Muscle layer of colon (tissue), 2 donors: ENCODE measurements at regions not wholly inside any gene's neighbourhood (a gene's known extent, or its start where the extent isn't known, plus 50 kb on each side); places are given as distances from the start of the nearest gene placed in this dataset.

Source experiments
- H3K27ac ChIP-seq: one replicate; pipeline ENCODE4 v1.7.0; 2013; ENCODE audit warnings: low read depth, mild to moderate bottlenecking, low read length, moderate library complexity
- H3K27me3 ChIP-seq, 2 donors: one replicate each; pipeline ENCODE4 v1.7.0; 2013; ENCODE audit warnings: low read length in 2 of 2, mild to moderate bottlenecking in 2 of 2; ENCODE audit not compliant: insufficient read depth in 2 of 2, control insufficient read depth in 1 of 2
- H3K36me3 ChIP-seq: one replicate; pipeline ENCODE4 v1.7.0; 2013; ENCODE audit warnings: mild to moderate bottlenecking, low read length; ENCODE audit not compliant: insufficient read depth
- H3K4me1 ChIP-seq: one replicate; pipeline ENCODE4 v1.7.0; 2013; ENCODE audit warnings: mild to moderate bottlenecking, low read length; ENCODE audit not compliant: insufficient read depth
- H3K4me3 ChIP-seq, 2 donors: one replicate each; pipeline ENCODE4 v1.7.0; 2013; ENCODE audit warnings: low read length in 2 of 2, low read depth in 1 of 2, mild to moderate bottlenecking in 1 of 2, moderate library complexity in 1 of 2
- H3K9ac ChIP-seq: one replicate; pipeline ENCODE4 v1.7.0; 2013; ENCODE audit warnings: low read length
- H3K9me3 ChIP-seq: one replicate; pipeline ENCODE4 v1.7.0; 2013; ENCODE audit warnings: mild to moderate bottlenecking, low read length
- donor health status: abdominal sarcoma.
- donor health status: Adenocarcinoma of cecum.

DNA sequence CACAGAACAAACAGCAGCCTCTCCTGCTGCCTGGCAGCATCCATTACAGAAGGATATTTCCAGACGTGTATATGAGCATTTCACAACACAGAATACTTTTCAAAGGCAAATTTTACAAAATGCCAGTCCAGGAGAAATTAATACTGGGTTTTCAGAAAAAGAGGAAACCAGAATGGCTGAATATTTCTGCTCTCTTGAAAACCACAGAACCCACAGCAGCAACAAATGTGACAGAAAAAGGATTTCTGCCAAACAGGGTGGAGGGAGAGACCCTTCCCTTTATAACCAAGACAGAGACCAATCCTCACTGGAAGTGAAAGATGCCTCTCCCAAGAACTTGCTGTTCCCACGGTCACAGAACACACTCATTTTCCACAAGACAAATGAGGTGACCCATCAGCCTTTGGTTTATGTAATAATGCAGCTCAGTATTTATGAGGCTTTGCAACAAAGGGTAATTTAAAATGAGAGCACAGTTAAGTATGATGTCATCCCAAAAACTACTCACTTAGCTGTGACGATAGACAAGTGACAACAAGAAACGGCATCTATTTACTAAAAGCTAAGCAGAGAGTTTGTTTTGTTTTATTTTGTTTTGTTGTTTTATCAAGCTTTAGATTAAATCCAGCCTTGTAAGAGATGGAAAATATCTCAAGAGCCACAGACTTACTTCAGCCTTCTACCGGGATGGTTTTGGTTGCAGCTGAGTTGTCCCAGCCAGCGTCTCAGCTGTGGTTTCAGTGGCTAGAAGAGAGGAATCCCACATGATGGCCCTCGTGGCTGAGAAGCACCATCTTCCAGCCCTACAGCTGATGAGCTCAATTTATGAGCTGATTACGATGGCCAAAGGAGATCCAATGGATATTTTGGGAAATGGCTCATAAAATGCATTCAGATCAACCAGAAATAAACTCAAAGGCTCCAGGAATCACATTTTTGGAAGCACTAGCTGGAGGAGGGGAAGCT lies 249.3 kb upstream of the AGAP1 start:
- no peaks in the 10 kb centered on the region for H3K27me3 ChIP-seq
- H3K4me3 ChIP-seq: no peak overlapping the region
- no peak overlapping the region for H3K27ac ChIP-seq
- peaks cover 4% of the 10 kb centered on the region for H3K4me1 ChIP-seq
- H3K36me3 ChIP-seq: no peaks in the 10 kb centered on the region
- no peaks in the 10 kb centered on the region for H3K9me3 ChIP-seq
- H3K9ac ChIP-seq: no peak overlapping the region

DNA sequence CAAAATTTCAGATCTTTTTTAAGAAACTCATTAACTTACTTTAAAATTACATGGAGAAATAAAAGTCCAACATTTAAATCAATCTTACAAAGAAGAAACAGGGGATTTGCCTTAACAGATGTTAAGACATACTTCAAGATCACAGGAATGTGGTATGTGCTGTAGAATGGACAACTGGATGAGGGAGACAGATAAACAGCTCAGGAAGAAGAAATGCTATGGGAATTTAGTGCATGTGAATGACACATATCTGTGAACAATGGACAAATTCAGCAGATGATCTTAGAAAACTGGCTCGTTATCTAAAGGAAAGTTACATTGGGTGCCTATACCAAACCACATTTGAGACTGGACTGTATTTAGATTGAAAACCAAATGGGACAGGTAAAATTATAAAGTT lies 246.8 kb upstream of the AGAP1 start:
- Histone ChIP-seq H3K4me3 (no peak overlapping the region), H3K27ac (no peak overlapping the region), H3K9me3 (no peaks in the 10 kb centered on the region), H3K4me1 (peaks cover 4% of the 10 kb centered on the region), H3K9ac (no peak overlapping the region), H3K36me3 (no peaks in the 10 kb centered on the region), H3K27me3 (no peaks in the 10 kb centered on the region)

DNA sequence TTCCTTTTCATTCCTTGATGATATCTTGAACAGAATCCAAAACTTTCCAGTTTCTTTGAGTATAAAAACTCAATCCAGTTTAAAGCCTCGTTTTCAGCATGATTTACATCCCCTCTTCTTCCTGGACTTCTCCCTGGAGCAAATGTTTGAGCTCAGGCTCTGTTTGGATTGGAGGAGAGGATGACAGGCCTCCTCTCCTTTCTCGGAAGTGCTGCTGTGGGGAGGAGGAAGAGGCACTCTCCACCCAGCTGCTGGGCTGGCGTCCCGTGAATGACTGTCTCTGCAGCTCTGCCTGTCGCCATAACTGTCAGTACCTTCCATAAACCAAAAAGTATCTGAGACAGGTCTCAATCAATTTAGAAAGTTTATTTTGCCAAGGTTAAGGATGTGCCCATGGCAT lies 238.2 kb upstream of the AGAP1 start:
- H3K4me3 ChIP-seq: no peak overlapping the region
- H3K9me3 ChIP-seq: no peaks in the 10 kb centered on the region
- H3K36me3 ChIP-seq: no peaks in the 10 kb centered on the region
- H3K9ac ChIP-seq: no peak overlapping the region
- no peaks in the 10 kb centered on the region for H3K27me3 ChIP-seq
- no peak overlapping the region for H3K27ac ChIP-seq
- no peaks in the 10 kb centered on the region for H3K4me1 ChIP-seq

DNA sequence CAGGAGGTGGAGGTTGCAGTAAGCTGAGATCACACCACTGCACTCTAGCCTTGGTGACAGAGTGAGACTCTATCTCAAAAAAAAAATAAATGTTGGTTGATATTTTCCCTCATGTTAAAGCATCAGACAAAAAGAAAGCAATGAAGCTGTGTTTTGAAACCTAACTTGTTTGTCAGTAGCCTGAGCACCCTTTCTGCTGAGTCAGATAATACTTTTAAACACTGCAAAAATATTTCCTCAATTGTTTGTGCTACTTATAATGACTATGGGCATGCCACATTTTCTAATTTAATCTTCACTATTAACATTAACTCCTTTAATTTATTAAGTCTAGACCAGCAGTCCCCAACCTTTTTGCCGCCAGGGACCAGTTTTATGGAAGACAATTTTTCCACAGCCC lies 236.3 kb upstream of the AGAP1 start:
- Histone ChIP-seq H3K36me3 (no peaks in the 10 kb centered on the region), H3K27ac (no peak overlapping the region), H3K27me3 (no peaks in the 10 kb centered on the region), H3K4me1 (no peaks in the 10 kb centered on the region), H3K9ac (no peak overlapping the region), H3K9me3 (no peaks in the 10 kb centered on the region), H3K4me3 (no peak overlapping the region)

DNA sequence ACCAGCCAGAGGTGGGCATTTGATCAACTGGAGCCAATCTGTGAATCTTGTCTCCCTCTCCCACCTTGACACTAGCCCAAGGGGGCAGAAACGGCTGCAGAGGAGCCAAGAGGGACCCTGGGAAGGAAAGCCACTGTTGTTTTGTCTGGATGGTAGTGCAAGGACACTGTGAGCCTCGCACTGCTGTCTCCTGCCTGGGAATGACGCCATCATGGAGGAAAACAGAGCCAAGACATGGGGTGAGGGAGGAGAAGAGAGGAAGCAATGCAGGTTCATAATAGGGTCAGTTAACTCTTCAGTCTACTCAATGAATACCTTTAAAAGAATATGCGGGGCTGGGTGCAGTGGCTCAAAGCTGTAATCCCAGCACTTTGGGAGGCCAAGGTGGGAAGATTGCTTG lies 231.1 kb upstream of the AGAP1 start:
- Histone ChIP-seq H3K9ac (no peak overlapping the region), H3K27me3 (no peaks in the 10 kb centered on the region), H3K9me3 (no peaks in the 10 kb centered on the region), H3K27ac (no peak overlapping the region), H3K4me1 (no peaks in the 10 kb centered on the region), H3K4me3 (no peak overlapping the region), H3K36me3 (no peaks in the 10 kb centered on the region)

DNA sequence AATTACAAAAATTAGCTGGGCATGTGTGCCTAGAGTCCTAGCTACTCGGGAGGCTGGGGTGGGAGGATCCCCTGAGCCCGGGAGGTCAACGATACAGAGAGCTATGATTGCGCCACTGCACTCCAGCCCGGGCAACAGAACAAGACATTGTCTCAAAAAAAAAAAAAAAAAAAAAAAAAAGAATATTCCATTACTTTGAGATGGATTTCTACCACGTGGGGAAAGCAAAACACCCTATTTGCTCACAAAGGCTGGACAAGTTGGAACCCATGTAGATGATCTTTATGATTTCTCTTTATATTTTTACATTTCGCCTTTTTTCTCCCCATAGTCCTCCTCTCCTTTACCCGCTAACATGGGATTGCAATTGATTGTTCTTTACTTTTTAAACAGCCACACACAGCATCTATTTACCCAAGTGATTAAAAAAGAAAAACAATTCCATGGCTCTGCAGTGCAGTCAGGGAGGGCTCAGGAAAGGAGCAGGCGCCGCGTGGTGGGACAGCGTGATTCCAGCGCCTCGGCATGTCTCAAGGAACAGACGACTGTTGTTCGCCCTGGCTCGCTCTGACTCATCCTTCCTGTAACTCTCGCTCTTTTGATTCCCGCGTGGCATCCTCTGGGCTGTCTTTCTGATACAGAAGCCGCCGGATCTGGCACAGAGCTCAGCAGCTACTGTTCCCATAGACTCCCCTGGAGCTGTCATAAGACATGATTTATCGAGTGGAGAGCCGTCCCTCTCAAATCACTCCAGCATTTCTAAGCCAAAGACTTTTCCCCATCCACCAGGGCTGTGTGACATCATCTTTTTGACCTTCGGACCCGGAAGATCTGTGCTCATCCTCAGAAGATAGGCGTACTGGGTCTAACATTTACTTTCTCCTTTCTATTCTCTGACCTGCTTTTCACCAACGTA lies 230.4 kb upstream of the AGAP1 start:
- Histone ChIP-seq H3K27ac (no peak overlapping the region), H3K9ac (no peak overlapping the region), H3K36me3 (no peaks in the 10 kb centered on the region), H3K9me3 (no peaks in the 10 kb centered on the region), H3K4me1 (no peaks in the 10 kb centered on the region), H3K27me3 (no peaks in the 10 kb centered on the region), H3K4me3 (no peak overlapping the region)

DNA sequence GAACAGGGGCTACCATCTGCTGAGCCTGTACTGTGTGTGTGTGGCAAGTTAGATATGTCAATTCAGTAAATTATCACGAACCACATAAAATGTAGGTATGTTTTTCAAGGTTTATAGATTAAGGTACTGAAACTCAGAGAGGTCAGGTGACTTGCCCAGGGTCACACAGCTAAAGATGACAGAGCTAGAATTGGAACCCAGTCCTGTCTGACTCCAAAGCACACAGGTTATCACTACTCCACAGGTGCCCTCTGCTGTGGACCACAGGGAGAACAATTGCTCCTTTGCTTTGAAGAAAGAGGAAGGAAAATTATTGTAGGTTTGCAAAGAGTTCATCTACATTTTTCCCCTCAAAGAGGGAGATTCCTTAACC lies 229.7 kb upstream of the AGAP1 start:
- Histone ChIP-seq H3K27ac (no peak overlapping the region), H3K9ac (no peak overlapping the region), H3K4me3 (no peak overlapping the region), H3K27me3 (no peaks in the 10 kb centered on the region), H3K36me3 (no peaks in the 10 kb centered on the region), H3K4me1 (no peaks in the 10 kb centered on the region), H3K9me3 (no peaks in the 10 kb centered on the region)

DNA sequence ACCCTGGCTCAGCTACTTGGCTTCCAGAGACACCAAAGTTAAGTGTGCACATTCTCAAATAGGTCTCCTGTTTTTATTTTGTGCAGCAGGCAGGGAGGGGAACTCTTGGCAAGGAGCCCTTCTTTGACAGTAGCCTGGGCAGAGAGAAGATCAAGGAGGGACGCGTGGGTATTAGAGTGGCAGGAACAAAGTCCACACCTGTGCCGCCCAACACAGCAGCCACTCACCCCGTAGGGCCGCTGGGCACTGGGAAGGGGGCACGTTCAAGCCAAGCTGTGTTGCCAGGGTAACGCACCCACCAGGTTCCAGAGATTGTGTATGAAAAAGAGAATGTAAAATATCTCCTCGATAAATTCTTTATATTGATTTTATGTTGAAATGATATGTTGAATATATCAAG lies 229.3 kb upstream of the AGAP1 start:
- Histone ChIP-seq H3K9ac (no peak overlapping the region), H3K4me3 (no peak overlapping the region), H3K27ac (no peak overlapping the region), H3K36me3 (no peaks in the 10 kb centered on the region), H3K4me1 (no peaks in the 10 kb centered on the region), H3K27me3 (no peaks in the 10 kb centered on the region), H3K9me3 (no peaks in the 10 kb centered on the region)

DNA sequence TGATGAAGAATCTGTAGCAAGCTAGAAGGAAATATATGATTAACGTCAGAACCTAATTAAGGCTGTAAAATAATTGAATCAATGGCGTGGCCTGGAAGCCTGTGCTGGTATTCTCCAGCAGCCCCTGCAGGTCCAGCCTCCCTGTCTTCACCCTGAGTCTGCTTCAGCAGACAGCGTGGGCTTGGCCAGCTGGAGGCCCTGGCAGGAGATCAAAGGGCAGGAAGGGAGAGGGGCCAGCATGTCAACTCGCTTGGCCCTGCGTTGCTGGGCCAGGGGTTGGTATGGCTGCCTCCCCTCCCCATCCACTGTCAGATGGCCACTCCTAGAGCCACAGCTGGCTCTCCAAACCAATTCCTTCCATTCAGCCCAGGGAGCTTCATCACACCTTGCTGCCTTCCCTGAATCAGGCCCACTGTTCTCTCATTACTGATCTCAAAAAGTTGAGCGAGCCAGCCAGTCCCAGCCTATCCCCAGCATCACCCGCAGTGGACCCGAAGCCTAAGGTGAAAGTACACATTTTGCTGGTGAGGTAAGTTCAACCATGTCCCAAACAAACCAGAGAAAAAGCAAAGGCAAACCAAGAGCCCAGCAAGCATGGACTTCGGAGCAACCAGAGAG lies 228.4 kb upstream of the AGAP1 start:
- no peaks in the 10 kb centered on the region for H3K27me3 ChIP-seq
- H3K4me1 ChIP-seq: no peaks in the 10 kb centered on the region
- no peak overlapping the region for H3K9ac ChIP-seq
- no peak overlapping the region for H3K27ac ChIP-seq
- H3K4me3 ChIP-seq: no peak overlapping the region
- H3K9me3 ChIP-seq: no peaks in the 10 kb centered on the region
- H3K36me3 ChIP-seq: no peaks in the 10 kb centered on the region

DNA sequence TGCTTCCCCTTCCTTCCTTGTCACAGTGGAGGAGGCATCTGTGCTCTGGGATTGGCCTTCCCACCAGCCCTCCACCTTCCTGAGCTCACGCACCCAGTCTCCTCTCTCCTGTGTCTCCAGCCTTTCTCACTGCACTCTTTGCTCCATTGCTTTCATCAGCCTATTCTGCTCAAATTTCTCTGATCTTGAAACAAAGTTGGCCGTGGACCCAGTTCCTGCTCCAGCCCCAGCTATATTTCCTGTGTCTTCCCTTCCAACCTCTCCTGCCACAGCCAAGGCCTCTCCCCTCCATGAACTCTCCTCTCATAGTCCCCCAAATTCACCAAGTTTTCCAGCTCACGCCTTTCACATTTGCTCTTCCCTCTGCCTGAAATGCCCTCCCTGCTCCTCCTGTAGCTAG lies 226.6 kb upstream of the AGAP1 start:
- no peaks in the 10 kb centered on the region for H3K9me3 ChIP-seq
- no peaks in the 10 kb centered on the region for H3K36me3 ChIP-seq
- H3K9ac ChIP-seq: no peak overlapping the region

DNA sequence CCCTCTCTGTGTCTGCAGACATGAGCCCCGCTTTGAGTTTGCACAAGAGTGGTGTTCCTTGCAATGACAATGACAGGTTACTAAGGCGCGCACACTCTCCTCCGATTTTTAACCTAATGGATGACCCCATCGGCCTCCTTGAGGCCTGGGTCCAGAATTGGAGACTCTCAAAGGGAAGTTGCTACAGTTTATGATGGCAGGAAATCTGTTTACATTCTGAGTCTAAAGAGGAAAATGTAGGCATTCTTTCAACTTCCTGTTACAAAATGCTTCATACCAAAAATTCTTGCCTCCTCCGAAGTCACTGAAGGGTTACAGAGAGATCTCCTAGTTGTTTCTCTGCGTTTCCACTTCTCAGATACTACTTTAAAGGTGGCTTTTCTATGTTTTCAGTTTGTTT lies 225.3 kb upstream of the AGAP1 start:
- no peaks in the 10 kb centered on the region for H3K27me3 ChIP-seq
- no peak overlapping the region for H3K27ac ChIP-seq
- no peaks in the 10 kb centered on the region for H3K36me3 ChIP-seq

More for the DNA sequence above, 226.6 kb upstream of the AGAP1 start:
- no peak overlapping the region for H3K27ac ChIP-seq
- no peaks in the 10 kb centered on the region for H3K27me3 ChIP-seq
- no peak overlapping the region for H3K4me3 ChIP-seq
- H3K4me1 ChIP-seq: no peaks in the 10 kb centered on the region

More for the DNA sequence above, 225.3 kb upstream of the AGAP1 start:
- Histone ChIP-seq H3K9ac (no peak overlapping the region), H3K9me3 (no peaks in the 10 kb centered on the region), H3K4me3 (no peak overlapping the region), H3K4me1 (no peaks in the 10 kb centered on the region)
